ENCODE measurements at regions not wholly inside any gene's neighbourhood (a gene's known extent, or its start where the extent isn't known, plus 50 kb on each side); places are given as distances from the start of the nearest gene placed in this dataset.

GRCh38 chr9:7369384-7369821 lies 430.2 kb downstream of the DMAC1 start:
- no peak for TF ChIP-seq POLR2A (IDR thresholded peaks at IDR 0.05)
- TF ChIP-seq, protein P1, sequence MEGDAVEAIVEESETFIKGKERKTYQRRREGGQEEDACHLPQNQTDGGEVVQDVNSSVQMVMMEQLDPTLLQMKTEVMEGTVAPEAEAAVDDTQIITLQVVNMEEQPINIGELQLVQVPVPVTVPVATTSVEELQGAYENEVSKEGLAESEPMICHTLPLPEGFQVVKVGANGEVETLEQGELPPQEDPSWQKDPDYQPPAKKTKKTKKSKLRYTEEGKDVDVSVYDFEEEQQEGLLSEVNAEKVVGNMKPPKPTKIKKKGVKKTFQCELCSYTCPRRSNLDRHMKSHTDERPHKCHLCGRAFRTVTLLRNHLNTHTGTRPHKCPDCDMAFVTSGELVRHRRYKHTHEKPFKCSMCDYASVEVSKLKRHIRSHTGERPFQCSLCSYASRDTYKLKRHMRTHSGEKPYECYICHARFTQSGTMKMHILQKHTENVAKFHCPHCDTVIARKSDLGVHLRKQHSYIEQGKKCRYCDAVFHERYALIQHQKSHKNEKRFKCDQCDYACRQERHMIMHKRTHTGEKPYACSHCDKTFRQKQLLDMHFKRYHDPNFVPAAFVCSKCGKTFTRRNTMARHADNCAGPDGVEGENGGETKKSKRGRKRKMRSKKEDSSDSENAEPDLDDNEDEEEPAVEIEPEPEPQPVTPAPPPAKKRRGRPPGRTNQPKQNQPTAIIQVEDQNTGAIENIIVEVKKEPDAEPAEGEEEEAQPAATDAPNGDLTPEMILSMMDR (IDR thresholded peaks at IDR 0.05): no peak

Data from right lobe of liver (tissue), 4 donors.